Sigmoid colon (tissue), 3 donors: ENCODE measurements at regions not wholly inside any gene's neighbourhood (a gene's known extent, or its start where the extent isn't known, plus 50 kb on each side); places are given as distances from the start of the nearest gene placed in this dataset.

Experiments used
- POLR2A ChIP-seq, 2 donors: fragments of 450-650 bp; IDR thresholded peaks; one replicate each; pipeline ENCODE4 v1.6.1; 2016; ENCODE audit warnings: antibody characterized with exemption in 2 of 2, mild to moderate bottlenecking in 2 of 2, moderate library complexity in 2 of 2
- TF ChIP-seq, protein P1 (sequence below), 4 experiments: fragments of 450-650 bp in 3 of 4; fragments of 200-600 bp in 1 of 4; IDR thresholded peaks; one replicate each; pipeline ENCODE4 v1.5.1; 2016 to 2019; ENCODE audit warnings: antibody characterized with exemption in 4 of 4, mild to moderate bottlenecking in 3 of 4, moderate library complexity in 2 of 4

DNA sequence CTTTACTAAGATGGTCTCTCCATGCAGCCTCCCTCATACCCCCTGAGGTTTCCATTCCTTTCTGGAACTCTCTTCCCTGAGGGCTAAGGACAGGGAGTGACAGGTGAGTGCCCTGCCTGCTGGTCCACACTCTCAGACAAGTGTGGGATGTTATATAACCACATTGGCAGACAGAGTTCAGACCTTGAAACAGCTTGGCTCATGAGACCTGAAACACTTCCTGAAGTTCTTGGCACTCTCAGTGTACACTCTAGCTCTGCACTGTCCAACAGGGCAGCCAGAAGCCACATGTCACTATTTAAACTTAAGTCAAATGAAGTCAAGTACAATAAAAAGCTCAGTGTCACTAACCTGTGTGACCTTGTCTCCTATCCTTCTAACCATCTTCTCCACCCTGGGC, 188.5 kb downstream of the ZNF621 start:
- no peak for TF ChIP-seq POLR2A (IDR thresholded peaks at IDR 0.05)
- TF ChIP-seq, protein P1, sequence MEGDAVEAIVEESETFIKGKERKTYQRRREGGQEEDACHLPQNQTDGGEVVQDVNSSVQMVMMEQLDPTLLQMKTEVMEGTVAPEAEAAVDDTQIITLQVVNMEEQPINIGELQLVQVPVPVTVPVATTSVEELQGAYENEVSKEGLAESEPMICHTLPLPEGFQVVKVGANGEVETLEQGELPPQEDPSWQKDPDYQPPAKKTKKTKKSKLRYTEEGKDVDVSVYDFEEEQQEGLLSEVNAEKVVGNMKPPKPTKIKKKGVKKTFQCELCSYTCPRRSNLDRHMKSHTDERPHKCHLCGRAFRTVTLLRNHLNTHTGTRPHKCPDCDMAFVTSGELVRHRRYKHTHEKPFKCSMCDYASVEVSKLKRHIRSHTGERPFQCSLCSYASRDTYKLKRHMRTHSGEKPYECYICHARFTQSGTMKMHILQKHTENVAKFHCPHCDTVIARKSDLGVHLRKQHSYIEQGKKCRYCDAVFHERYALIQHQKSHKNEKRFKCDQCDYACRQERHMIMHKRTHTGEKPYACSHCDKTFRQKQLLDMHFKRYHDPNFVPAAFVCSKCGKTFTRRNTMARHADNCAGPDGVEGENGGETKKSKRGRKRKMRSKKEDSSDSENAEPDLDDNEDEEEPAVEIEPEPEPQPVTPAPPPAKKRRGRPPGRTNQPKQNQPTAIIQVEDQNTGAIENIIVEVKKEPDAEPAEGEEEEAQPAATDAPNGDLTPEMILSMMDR (IDR thresholded peaks at IDR 0.05) = no peak
